ENCODE measurements at regions not wholly inside any gene's neighbourhood (a gene's known extent, or its start where the extent isn't known, plus 50 kb on each side); places are given as distances from the start of the nearest gene placed in this dataset.

DNA sequence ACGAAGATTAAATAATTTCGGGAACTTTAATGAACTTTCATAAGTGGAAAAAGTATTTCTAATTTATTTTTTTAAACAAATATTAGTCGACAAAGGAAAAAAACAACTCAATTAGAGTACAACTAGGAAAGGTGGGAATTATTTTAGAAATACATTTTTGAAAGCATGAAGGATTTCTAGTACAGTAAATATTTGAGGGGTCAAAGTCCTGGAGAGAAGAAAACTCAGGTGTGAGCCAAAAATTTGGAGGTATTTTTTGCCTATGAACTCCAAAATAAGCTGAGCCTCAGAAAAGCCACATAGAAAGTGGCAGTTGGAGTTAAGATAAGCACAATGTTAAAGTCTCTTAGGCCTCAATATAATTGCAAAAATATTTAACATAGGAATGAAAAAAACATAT, 2017.3 kb downstream of the C4orf33 start:
- no peak for DNase-seq (ENCODE audit: low spot score)
- TF ChIP-seq, protein P1, sequence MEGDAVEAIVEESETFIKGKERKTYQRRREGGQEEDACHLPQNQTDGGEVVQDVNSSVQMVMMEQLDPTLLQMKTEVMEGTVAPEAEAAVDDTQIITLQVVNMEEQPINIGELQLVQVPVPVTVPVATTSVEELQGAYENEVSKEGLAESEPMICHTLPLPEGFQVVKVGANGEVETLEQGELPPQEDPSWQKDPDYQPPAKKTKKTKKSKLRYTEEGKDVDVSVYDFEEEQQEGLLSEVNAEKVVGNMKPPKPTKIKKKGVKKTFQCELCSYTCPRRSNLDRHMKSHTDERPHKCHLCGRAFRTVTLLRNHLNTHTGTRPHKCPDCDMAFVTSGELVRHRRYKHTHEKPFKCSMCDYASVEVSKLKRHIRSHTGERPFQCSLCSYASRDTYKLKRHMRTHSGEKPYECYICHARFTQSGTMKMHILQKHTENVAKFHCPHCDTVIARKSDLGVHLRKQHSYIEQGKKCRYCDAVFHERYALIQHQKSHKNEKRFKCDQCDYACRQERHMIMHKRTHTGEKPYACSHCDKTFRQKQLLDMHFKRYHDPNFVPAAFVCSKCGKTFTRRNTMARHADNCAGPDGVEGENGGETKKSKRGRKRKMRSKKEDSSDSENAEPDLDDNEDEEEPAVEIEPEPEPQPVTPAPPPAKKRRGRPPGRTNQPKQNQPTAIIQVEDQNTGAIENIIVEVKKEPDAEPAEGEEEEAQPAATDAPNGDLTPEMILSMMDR (IDR thresholded peaks at IDR 0.05; ENCODE audit: extremely low read depth, insufficient read depth, missing control alignments), result no peak
- in situ Hi-C loops (cut with MboI; ENCODE audit: low pct_unique_long_range_greater_than_20kb, low sequenced_read_pairs, unreplicated experiment), result no loop called here

DNA sequence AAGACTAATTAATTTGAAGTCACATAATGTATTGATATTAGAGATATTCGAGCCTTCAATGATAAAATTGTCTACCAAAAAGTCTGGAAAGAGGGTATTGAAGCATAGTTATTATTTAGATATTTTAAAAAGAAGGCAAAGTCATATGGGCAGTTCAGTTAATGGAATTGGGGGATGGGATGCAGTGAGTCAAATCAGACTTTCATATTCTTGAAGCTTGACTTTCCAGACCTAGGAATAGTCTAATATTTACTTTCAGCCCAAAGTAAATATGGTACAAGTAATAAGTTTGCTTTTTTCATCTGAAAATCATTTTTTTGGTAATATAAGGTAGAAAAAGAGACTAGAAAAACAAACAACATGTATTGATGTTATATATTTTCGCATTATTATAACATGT, 2017.8 kb downstream of the C4orf33 start:
- in situ Hi-C loops (cut with MboI; ENCODE audit: low pct_unique_long_range_greater_than_20kb, low sequenced_read_pairs, unreplicated experiment), result no loop called here
- TF ChIP-seq, protein P1 (IDR thresholded peaks at IDR 0.05; ENCODE audit: extremely low read depth, insufficient read depth, missing control alignments), result no peak
- DNase-seq (ENCODE audit: low spot score), result no peak

DNA sequence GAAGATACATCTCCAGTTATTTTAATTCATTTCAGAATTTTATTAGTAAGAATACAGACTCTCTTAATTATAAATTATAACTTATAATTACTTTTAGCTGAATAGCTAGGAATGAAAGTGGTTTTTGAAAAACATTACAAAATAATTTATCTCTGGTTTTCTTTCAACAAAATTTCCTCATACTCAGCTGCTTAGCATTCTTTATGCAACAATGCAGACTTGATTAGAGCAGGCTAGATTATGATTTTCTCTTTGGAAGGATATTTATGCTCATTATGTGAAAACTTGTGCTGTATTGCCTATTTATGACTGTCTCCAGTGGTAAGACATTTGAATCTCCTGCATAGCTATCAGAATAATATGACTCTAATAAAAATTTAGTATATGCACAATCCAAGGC, 2023.7 kb downstream of the C4orf33 start:
- in situ Hi-C loops (cut with MboI; ENCODE audit: low pct_unique_long_range_greater_than_20kb, low sequenced_read_pairs, unreplicated experiment), result no loop called here
- DNase-seq (ENCODE audit: low spot score), result no peak
- TF ChIP-seq, protein P1 (IDR thresholded peaks at IDR 0.05; ENCODE audit: extremely low read depth, insufficient read depth, missing control alignments), result no peak

DNA sequence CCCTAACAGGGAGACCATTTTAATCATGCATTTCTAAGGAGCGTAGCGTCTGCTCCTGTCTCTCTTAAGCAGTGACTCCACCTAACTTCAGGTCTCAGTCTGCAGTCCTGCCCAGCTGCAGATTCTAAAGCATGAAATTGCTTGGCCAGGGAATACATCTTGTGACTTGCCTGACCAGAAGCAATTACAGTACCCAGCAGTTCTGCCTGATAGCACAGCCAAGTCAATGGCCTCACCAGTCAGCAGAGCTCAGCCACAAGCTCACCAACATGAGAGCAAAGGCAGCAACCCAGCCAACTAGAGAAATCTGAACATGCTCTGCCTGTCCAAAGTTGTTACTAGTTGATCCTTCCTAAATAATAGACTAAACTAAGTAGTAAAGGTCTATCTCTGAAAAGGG, 2011.9 kb upstream of the PCDH10 start:
- in situ Hi-C loops (cut with MboI; ENCODE audit: low pct_unique_long_range_greater_than_20kb, low sequenced_read_pairs, unreplicated experiment), result no loop called here
- no peak for DNase-seq (ENCODE audit: low spot score)
- TF ChIP-seq, protein P1 (IDR thresholded peaks at IDR 0.05; ENCODE audit: extremely low read depth, insufficient read depth, missing control alignments), result no peak

DNA sequence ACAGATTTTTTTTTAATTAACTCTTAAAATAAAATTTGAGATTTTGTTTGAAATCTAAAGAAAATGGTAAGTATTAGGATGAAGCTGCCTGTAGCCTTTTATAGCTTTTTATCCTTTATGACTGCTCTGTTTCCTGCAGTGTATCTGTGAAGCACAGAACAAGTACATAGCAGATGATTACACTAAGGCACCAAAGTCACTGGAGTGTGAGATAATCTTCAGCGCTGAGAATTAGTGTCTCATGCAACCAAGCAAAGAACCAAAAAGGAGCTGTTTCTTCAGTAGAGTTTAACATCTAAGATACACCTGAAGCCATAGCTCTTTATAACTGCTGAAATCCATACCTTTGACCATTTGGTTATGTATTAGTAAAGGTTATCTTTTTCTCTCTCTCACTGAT, 1989.8 kb upstream of the PCDH10 start:
- no peak for DNase-seq (ENCODE audit: low spot score)
- in situ Hi-C loops (cut with MboI; ENCODE audit: low pct_unique_long_range_greater_than_20kb, low sequenced_read_pairs, unreplicated experiment), result no loop called here
- TF ChIP-seq, protein P1 (IDR thresholded peaks at IDR 0.05; ENCODE audit: extremely low read depth, insufficient read depth, missing control alignments), result no peak

DNA sequence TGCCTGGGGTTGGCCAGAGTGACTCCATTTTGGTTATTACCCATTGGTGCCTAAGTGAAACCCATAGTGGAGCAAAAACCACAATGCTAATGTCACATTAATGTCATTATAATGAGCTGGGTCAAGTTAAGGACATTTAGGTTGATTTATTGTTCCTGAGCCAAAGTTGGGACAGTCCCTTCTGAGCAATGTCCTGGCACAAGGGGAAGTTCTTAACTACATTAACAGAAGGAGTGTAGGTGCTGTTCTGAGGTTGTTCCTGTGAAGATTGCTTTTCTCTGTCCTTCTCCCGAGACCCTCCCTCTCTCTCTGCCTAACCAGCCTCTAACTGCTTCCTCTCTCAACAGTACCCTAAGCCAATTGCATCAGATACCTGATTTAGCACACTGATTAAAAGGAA, 1956.8 kb upstream of the PCDH10 start:
- in situ Hi-C loops (cut with MboI; ENCODE audit: low pct_unique_long_range_greater_than_20kb, low sequenced_read_pairs, unreplicated experiment), result no loop called here
- DNase-seq (ENCODE audit: low spot score), result no peak
- TF ChIP-seq, protein P1 (IDR thresholded peaks at IDR 0.05; ENCODE audit: extremely low read depth, insufficient read depth, missing control alignments), result no peak

DNA sequence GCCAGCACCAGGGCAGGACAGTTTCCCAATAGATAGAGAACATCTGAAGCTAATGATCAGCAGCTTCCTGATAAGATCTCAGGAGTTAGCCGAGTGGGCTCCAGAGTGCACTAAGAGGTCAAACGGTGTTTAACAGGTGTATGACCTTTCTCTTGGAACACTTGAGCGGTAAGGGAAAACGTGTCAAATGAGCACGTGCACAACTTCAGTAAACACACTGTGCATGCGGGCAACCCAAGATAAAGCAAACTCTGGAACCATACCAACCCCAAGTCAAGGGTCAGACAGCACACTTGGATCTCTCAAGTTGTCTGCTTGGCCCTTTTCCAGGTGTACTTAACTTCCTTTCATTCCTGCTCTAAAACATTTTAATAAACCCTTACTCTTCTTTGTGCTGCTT, 1941.5 kb upstream of the PCDH10 start:
- TF ChIP-seq, protein P1 (IDR thresholded peaks at IDR 0.05; ENCODE audit: extremely low read depth, insufficient read depth, missing control alignments), result no peak
- in situ Hi-C loops (cut with MboI; ENCODE audit: low pct_unique_long_range_greater_than_20kb, low sequenced_read_pairs, unreplicated experiment), result no loop called here
- no peak for DNase-seq (ENCODE audit: low spot score)

Measured in GM13977 (cell line).